ENCODE measurements at regions not wholly inside any gene's neighbourhood (a gene's known extent, or its start where the extent isn't known, plus 50 kb on each side); places are given as distances from the start of the nearest gene placed in this dataset.

DNA sequence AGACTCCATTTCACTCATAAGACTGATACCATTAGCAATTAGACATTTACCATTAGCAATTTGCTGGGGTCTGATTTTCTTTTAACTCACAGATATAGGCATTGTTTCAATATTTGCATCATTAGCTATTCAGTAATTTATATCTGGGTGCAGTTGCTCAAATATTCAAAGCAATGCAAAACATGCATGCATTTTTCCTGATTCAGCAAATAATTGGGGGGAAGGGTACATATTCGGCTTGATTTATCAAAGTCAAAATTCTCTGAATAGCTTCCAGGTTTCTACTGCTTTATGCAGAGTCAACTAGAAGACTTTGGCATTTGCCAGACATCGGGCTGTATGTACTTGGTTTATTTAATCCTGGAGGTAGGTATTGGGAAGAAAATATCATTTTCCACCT is 315.6 kb upstream of the NR2F2 start:
- TF ChIP-seq, protein P1, sequence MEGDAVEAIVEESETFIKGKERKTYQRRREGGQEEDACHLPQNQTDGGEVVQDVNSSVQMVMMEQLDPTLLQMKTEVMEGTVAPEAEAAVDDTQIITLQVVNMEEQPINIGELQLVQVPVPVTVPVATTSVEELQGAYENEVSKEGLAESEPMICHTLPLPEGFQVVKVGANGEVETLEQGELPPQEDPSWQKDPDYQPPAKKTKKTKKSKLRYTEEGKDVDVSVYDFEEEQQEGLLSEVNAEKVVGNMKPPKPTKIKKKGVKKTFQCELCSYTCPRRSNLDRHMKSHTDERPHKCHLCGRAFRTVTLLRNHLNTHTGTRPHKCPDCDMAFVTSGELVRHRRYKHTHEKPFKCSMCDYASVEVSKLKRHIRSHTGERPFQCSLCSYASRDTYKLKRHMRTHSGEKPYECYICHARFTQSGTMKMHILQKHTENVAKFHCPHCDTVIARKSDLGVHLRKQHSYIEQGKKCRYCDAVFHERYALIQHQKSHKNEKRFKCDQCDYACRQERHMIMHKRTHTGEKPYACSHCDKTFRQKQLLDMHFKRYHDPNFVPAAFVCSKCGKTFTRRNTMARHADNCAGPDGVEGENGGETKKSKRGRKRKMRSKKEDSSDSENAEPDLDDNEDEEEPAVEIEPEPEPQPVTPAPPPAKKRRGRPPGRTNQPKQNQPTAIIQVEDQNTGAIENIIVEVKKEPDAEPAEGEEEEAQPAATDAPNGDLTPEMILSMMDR (IDR thresholded peaks at IDR 0.05; ENCODE audit: unreplicated experiment) = no peak
- Mint-ChIP-seq H3K4me1 (ENCODE audit: low read depth, unreplicated experiment) (no peaks in the 10 kb centered on the region), H3K27me3 (ENCODE audit: unreplicated experiment) (no peaks in the 10 kb centered on the region), H3K36me3 (ENCODE audit: insufficient read depth, unreplicated experiment) (no peaks in the 10 kb centered on the region), H3K27ac (ENCODE audit: unreplicated experiment) (no peak overlapping the region), H3K4me3 (ENCODE audit: low read depth, unreplicated experiment) (no peak overlapping the region), H3K9me3 (ENCODE audit: low read depth, unreplicated experiment) (no peaks in the 10 kb centered on the region)
- DNase-seq = no peak
- BruUV-seq (replicated peaks) = no TSS peak
- intact Hi-C loops (cut with micrococcal nuclease; ENCODE audit: unreplicated experiment) = no loop called here
- CTCF ChIA-PET = no interaction called here

DNA sequence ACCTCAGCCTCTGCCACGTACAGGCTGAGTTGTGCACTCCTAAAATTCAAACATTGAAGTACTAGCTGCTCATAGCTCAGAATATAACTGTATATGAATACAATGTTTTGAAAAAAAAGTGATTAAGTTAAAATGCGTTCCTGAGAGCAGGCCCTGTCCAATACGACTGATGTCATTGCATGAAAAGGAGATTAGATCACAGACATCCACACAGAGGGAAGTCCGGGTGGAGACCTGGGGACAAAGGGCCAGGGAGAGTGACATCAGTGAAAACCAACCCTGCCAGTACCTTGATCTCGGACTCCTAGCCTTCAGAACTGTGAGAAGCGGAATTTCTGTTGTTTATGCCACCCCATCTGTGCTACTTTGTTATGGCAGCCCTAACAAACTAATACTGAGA is 311.4 kb upstream of the NR2F2 start:
- Mint-ChIP-seq H3K27ac (ENCODE audit: unreplicated experiment) (no peak overlapping the region), H3K9me3 (ENCODE audit: low read depth, unreplicated experiment) (peaks cover 5% of the 10 kb centered on the region), H3K4me1 (ENCODE audit: low read depth, unreplicated experiment) (no peaks in the 10 kb centered on the region), H3K36me3 (ENCODE audit: insufficient read depth, unreplicated experiment) (peaks cover 3% of the 10 kb centered on the region), H3K27me3 (ENCODE audit: unreplicated experiment) (no peaks in the 10 kb centered on the region), H3K4me3 (ENCODE audit: low read depth, unreplicated experiment) (no peak overlapping the region)
- intact Hi-C loops (cut with micrococcal nuclease; ENCODE audit: unreplicated experiment) = no loop called here
- BruUV-seq (replicated peaks) = no TSS peak
- TF ChIP-seq, protein P1 (IDR thresholded peaks at IDR 0.05; ENCODE audit: unreplicated experiment) = no peak
- no peak for DNase-seq
- CTCF ChIA-PET = no interaction called here

DNA sequence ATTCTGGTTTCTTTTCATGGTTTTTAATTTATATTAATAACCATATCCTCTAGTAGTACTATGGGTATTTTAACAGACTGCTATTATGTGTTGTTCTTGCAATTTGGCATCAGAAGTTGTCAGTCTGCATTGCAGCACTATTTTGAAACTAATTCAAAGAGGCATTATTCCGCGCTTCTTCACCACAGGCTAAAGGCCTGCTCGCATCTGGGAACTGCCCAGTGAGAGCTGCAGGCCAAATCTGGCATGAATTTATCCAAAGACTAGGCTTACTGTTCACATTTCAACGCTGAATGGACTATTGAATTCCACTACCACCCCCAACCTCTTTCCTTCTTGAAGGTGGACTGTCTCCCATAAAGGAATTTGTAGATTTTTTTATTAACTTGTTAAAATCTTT is 310.4 kb upstream of the NR2F2 start:
- Mint-ChIP-seq H3K27me3 (ENCODE audit: unreplicated experiment) (no peaks in the 10 kb centered on the region), H3K4me3 (ENCODE audit: low read depth, unreplicated experiment) (no peak overlapping the region), H3K4me1 (ENCODE audit: low read depth, unreplicated experiment) (peaks cover 5% of the 10 kb centered on the region), H3K36me3 (ENCODE audit: insufficient read depth, unreplicated experiment) (peaks cover 4% of the 10 kb centered on the region), H3K9me3 (ENCODE audit: low read depth, unreplicated experiment) (peaks cover 5% of the 10 kb centered on the region), H3K27ac (ENCODE audit: unreplicated experiment) (no peak overlapping the region)
- BruUV-seq (replicated peaks) = no TSS peak
- CTCF ChIA-PET = no interaction called here
- TF ChIP-seq, protein P1 (IDR thresholded peaks at IDR 0.05; ENCODE audit: unreplicated experiment) = no peak
- intact Hi-C loops (cut with micrococcal nuclease; ENCODE audit: unreplicated experiment) = no loop called here
- DNase-seq = no peak

DNA sequence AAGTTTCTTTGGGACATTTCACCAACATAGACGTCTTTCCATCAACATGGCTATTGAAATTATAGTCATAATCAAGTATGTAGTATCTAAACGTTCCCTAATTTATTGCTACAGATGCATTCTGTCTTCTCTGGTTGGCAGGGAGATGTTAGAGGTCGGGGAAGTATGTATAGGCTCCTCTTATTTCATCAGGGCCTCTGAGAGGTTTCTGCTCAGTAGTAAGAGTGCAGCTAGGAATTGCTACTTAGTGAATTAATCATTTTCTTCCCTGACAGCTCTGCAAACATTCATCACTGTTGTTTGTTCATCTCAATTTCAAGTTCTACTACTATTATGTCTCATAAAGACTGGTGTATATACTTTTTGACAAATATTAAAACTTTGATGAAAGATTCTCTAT is 309.7 kb upstream of the NR2F2 start:
- TF ChIP-seq, protein P1 (IDR thresholded peaks at IDR 0.05; ENCODE audit: unreplicated experiment) = no peak
- CTCF ChIA-PET = interaction anchor here (0.6 kb wide), 1 partner anchor 99 kb away, joined by 3 read pairs; no protein-coding TSS in a partner anchor
- no peak overlapping the region for H3K27ac Mint-ChIP-seq (ENCODE audit: unreplicated experiment)
- BruUV-seq (replicated peaks) = no TSS peak
- peaks cover 4% of the 10 kb centered on the region for H3K36me3 Mint-ChIP-seq (ENCODE audit: insufficient read depth, unreplicated experiment)
- no peaks in the 10 kb centered on the region for H3K27me3 Mint-ChIP-seq (ENCODE audit: unreplicated experiment)
- peaks cover 9% of the 10 kb centered on the region for H3K4me1 Mint-ChIP-seq (ENCODE audit: low read depth, unreplicated experiment)
- H3K9me3 Mint-ChIP-seq (ENCODE audit: low read depth, unreplicated experiment) = peaks cover 5% of the 10 kb centered on the region
- intact Hi-C loops (cut with micrococcal nuclease; ENCODE audit: unreplicated experiment) = no loop called here
- no peak overlapping the region for H3K4me3 Mint-ChIP-seq (ENCODE audit: low read depth, unreplicated experiment)
- DNase-seq = no peak

Data from Calu3 (cell line).